Breast epithelium (tissue), 4 donors: ENCODE measurements at regions not wholly inside any gene's neighbourhood (a gene's known extent, or its start where the extent isn't known, plus 50 kb on each side); places are given as distances from the start of the nearest gene placed in this dataset.

Experiments
- DNase-seq, 2 donors: peaks; one replicate each; pipeline ENCODE4 v3.0.0-alpha.2; 2019; ENCODE audit warnings: low spot score in 2 of 2
- H3K27ac ChIP-seq, 2 donors: fragments of 200-600 bp; sonication (generic) in 1 of 2; one replicate each; pipeline ENCODE4 v1.5.1; 2016 to 2019; ENCODE audit warnings: mild to moderate bottlenecking in 1 of 2
- H3K27me3 ChIP-seq, 2 donors: fragments of 200-600 bp; sonication (generic) in 1 of 2; one replicate each; pipeline versions ENCODE4 v1.5.1 to v1.6.0; 2017 to 2019; ENCODE audit warnings: control low read depth in 1 of 2, mild to moderate bottlenecking in 1 of 2
- H3K36me3 ChIP-seq: fragments of 200-600 bp; one replicate; pipeline ENCODE4 v1.5.1; 2019
- H3K4me1 ChIP-seq, 2 donors: fragments of 200-600 bp; sonication (generic); one replicate each; pipeline ENCODE4 v1.5.1; 2016 to 2019; ENCODE audit warnings: control low read depth in 1 of 2
- H3K4me3 ChIP-seq, 3 donors: fragments of 200-600 bp; sonication (generic); 1 replicate in 2 of 3; 2 replicates in 1 of 3; pipeline ENCODE4 v1.5.1; 2016 to 2019; ENCODE audit warnings: mild to moderate bottlenecking in 3 of 3, moderate library complexity in 2 of 3
- H3K9me3 ChIP-seq, 2 donors: fragments of 200-600 bp; sonication (generic) in 1 of 2; one replicate each; pipeline ENCODE4 v1.5.1; 2016 to 2019; ENCODE audit warnings: control low read depth in 1 of 2
- POLR2A ChIP-seq: fragments of 450-650 bp; IDR thresholded peaks from one replicate; pipeline ENCODE4 v1.6.1; 2016; ENCODE audit warnings: antibody characterized with exemption, mild to moderate bottlenecking, moderate library complexity
- POLR2AphosphoS5 ChIP-seq, 3 donors: sonication (generic); formaldehyde crosslinking; IDR thresholded peaks; one replicate each; pipeline ENCODE4 v1.6.1; 2017; ENCODE audit warnings: antibody characterized with exemption in 3 of 3
- intact Hi-C: fragments of 100-400 bp; cut with DNase I; formaldehyde crosslinking; loops from one replicate; pipeline ENCODE4 v1.15.1; 2023; ENCODE audit warnings: low total_unique reads
- TF ChIP-seq, protein P1 (sequence below), 3 donors: fragments of 450-650 bp; IDR thresholded peaks; one replicate each; pipeline ENCODE4 v1.5.1; 2016 to 2017; ENCODE audit warnings: antibody characterized with exemption in 3 of 3, mild to moderate bottlenecking in 3 of 3, moderate library complexity in 3 of 3

DNA sequence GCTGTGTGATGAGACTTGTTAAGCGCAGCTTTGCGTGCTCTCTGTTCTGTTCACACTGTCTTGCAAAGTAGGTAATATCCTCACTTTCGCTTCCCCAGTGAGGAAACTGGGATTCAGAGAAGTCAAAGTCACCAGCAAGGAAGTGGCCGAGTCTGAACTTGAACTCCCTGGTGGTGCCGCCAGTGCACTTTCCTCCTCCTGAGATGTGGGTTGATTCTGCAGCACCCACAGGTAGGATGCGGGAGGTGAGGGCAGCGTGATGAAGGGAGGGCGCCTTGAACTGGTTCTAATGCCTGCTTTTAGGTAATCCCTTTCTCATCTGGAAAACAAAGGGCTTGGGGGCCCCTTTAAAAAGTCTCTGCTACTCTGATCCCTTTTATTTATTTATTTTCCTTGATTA is 54.9 kb upstream of the IGF1 start:
- DNase-seq: no peak
- no peak for TF ChIP-seq POLR2AphosphoS5 (IDR thresholded peaks at IDR 0.05)
- TF ChIP-seq POLR2A: no peak
- H3K4me3 ChIP-seq: no peak overlapping the region
- no peaks in the 10 kb centered on the region for H3K36me3 ChIP-seq
- no peaks in the 10 kb centered on the region for H3K27me3 ChIP-seq
- intact Hi-C loops: no loop called here
- H3K4me1 ChIP-seq: no peaks in the 10 kb centered on the region
- H3K9me3 ChIP-seq: no peaks in the 10 kb centered on the region
- no peak overlapping the region for H3K27ac ChIP-seq

DNA sequence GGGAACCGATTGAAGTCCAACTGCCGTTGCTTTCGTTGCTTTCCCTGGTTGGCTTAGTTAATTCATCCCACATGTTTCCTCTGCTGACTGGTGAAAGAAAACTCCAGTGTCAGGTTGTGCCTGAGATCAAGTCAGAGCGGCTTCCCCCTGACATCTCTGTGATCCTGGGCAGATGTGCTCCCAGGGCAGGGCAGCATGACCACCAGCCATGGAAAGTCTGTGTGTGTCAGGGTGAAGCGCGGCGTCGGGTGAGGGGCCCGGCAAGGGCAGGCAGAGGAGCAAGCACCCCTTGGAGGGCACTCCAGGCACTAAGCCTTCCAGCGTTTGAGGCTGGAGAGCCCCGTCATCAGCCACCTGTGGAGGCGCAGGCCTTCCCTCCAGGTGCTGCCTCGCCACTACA is 54.5 kb upstream of the IGF1 start:
- Histone ChIP-seq H3K27ac (no peak overlapping the region), H3K36me3 (no peaks in the 10 kb centered on the region), H3K9me3 (no peaks in the 10 kb centered on the region), H3K4me3 (no peak overlapping the region), H3K27me3 (no peaks in the 10 kb centered on the region), H3K4me1 (no peaks in the 10 kb centered on the region)
- TF ChIP-seq POLR2AphosphoS5 (IDR thresholded peaks at IDR 0.05) (no peak), POLR2A (no peak)
- TF ChIP-seq, protein P1, sequence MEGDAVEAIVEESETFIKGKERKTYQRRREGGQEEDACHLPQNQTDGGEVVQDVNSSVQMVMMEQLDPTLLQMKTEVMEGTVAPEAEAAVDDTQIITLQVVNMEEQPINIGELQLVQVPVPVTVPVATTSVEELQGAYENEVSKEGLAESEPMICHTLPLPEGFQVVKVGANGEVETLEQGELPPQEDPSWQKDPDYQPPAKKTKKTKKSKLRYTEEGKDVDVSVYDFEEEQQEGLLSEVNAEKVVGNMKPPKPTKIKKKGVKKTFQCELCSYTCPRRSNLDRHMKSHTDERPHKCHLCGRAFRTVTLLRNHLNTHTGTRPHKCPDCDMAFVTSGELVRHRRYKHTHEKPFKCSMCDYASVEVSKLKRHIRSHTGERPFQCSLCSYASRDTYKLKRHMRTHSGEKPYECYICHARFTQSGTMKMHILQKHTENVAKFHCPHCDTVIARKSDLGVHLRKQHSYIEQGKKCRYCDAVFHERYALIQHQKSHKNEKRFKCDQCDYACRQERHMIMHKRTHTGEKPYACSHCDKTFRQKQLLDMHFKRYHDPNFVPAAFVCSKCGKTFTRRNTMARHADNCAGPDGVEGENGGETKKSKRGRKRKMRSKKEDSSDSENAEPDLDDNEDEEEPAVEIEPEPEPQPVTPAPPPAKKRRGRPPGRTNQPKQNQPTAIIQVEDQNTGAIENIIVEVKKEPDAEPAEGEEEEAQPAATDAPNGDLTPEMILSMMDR (IDR thresholded peaks at IDR 0.05): no peak
- no peak for DNase-seq
- intact Hi-C loops: no loop called here

DNA sequence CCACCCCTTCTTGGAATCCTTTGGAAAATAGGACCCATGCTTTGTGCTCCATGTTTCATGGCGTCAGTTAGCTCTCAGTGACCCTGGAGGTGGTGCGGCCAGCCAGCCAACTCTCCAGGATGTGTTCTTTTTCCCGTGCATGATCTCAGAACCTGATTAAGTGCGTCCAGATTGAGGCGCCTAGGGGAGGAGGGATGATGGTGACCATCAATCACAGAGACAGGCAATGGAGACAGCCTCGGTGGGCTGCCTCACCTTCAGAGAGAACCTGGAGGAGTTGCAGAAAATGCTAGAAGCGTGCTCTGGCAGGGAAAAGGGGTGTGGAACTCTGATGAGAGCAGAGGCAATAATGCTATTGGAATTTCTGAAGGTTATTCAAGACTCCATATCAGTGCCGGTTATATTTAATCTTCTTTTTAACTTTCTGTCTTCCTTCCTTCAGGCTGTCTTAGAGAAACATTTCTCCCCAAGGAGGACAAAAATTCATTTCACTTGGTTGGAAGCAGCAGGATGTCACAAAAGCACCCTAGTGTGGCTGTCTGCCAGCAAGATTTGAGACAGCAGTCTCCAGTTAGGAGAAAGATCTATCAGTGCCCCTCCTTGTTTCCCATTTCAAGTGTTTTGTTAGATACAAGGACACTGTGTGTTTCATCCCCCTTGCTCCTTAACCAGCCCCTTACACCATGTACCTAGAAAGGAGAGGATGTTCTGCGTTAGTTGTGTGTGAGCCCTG is 53.3 kb upstream of the IGF1 start:
- H3K9me3 ChIP-seq: no peaks in the 10 kb centered on the region
- intact Hi-C loops: no loop called here
- H3K4me3 ChIP-seq: no peak overlapping the region
- no peaks in the 10 kb centered on the region for H3K4me1 ChIP-seq
- no peaks in the 10 kb centered on the region for H3K27me3 ChIP-seq
- no peaks in the 10 kb centered on the region for H3K36me3 ChIP-seq
- TF ChIP-seq POLR2AphosphoS5 (IDR thresholded peaks at IDR 0.05): no peak
- no peak for TF ChIP-seq POLR2A
- TF ChIP-seq, protein P1 (IDR thresholded peaks at IDR 0.05): no peak
- no peak for DNase-seq
- H3K27ac ChIP-seq: no peak overlapping the region
